ENCODE measurements at regions not wholly inside any gene's neighbourhood (a gene's known extent, or its start where the extent isn't known, plus 50 kb on each side); places are given as distances from the start of the nearest gene placed in this dataset.
"Not testable (repeated sequence)": the region's sequence is repeated elsewhere in the genome, so short reads cannot be mapped to it uniquely, and the experiment has no call there.

DNA sequence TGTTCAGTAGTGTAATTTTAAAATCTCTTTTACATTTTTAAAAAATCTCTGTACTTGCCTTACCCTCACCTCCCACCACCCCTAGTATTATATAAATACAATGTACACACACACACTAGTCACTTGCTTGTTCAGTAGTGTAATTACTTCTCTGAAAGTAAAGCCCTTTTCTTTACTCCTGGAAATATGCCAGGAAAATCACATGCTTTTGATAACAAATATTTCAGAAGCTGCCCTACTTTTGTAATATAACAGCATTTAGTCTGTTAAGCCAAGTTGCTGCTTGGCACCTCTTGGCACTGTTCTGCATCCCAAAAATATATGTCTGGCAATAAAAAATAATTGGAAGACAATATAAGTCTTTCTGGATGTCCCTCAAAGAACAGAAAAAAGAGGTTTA, 172.8 kb upstream of the APOOL start:
- ChIA-PET POLR2A (no interaction called here), CTCF (interaction anchor here (0.9 kb wide), 1 partner anchor 101 kb away, joined by 3 read pairs; no protein-coding TSS in a partner anchor)
- H3K9me3 ChIP-seq = no peaks in the 10 kb centered on the region
- no peak for DNase-seq
- H3K4me3 ChIP-seq (ENCODE audit: low read depth in 2 of 2, low read length in 1 of 2) = no peak overlapping the region
- H3K9ac ChIP-seq = no peak overlapping the region
- no peaks in the 10 kb centered on the region for H4K20me1 ChIP-seq (ENCODE audit: insufficient read depth)
- TF ChIP-seq SMC3 (IDR thresholded peaks at IDR 0.05; ENCODE audit: low read depth, low read length) (no peak), TEAD4 (IDR thresholded peaks at IDR 0.05; ENCODE audit: borderline replicate concordance, insufficient read depth) (no peak), MEF2A (IDR thresholded peaks at IDR 0.05; ENCODE audit: borderline replicate concordance, low read depth) (no peak), TCF12 (IDR thresholded peaks at IDR 0.05) (no peak), MXI1 (IDR thresholded peaks at IDR 0.05; ENCODE audit: low read depth, low read length) (no peak), SIN3A (IDR thresholded peaks at IDR 0.05; ENCODE audit: borderline replicate concordance, low read depth, low read length) (no peak), IRF3 (IDR thresholded peaks at IDR 0.05; ENCODE audit: low read depth, low read length) (no peak), EZH2phosphoT487 (IDR thresholded peaks at IDR 0.05; ENCODE audit: borderline replicate concordance, low read depth) (no peak), POLR2AphosphoS5 (IDR thresholded peaks at IDR 0.05; ENCODE audit: low read depth, low read length) (no peak), GATA2 (CRISPR knock-in tag; IDR thresholded peaks at IDR 0.05) (no peak), NRF1 (IDR thresholded peaks at IDR 0.05; ENCODE audit: low read depth, low read length) (no peak), JUND (IDR thresholded peaks at IDR 0.05) (no peak), RXRA (IDR thresholded peaks at IDR 0.05; ENCODE audit: borderline replicate concordance, low read depth) (no peak), EP300 (IDR thresholded peaks at IDR 0.05; ENCODE audit: borderline replicate concordance in 1 of 2, low read depth in 1 of 2, low read length in 1 of 2) (no peak)
- TF ChIP-seq, protein P1, sequence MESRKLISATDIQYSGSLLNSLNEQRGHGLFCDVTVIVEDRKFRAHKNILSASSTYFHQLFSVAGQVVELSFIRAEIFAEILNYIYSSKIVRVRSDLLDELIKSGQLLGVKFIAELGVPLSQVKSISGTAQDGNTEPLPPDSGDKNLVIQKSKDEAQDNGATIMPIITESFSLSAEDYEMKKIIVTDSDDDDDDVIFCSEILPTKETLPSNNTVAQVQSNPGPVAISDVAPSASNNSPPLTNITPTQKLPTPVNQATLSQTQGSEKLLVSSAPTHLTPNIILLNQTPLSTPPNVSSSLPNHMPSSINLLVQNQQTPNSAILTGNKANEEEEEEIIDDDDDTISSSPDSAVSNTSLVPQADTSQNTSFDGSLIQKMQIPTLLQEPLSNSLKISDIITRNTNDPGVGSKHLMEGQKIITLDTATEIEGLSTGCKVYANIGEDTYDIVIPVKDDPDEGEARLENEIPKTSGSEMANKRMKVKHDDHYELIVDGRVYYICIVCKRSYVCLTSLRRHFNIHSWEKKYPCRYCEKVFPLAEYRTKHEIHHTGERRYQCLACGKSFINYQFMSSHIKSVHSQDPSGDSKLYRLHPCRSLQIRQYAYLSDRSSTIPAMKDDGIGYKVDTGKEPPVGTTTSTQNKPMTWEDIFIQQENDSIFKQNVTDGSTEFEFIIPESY (IDR thresholded peaks at IDR 0.05; ENCODE audit: borderline replicate concordance, low read depth) = no peak
- TF ChIP-seq, protein P2, sequence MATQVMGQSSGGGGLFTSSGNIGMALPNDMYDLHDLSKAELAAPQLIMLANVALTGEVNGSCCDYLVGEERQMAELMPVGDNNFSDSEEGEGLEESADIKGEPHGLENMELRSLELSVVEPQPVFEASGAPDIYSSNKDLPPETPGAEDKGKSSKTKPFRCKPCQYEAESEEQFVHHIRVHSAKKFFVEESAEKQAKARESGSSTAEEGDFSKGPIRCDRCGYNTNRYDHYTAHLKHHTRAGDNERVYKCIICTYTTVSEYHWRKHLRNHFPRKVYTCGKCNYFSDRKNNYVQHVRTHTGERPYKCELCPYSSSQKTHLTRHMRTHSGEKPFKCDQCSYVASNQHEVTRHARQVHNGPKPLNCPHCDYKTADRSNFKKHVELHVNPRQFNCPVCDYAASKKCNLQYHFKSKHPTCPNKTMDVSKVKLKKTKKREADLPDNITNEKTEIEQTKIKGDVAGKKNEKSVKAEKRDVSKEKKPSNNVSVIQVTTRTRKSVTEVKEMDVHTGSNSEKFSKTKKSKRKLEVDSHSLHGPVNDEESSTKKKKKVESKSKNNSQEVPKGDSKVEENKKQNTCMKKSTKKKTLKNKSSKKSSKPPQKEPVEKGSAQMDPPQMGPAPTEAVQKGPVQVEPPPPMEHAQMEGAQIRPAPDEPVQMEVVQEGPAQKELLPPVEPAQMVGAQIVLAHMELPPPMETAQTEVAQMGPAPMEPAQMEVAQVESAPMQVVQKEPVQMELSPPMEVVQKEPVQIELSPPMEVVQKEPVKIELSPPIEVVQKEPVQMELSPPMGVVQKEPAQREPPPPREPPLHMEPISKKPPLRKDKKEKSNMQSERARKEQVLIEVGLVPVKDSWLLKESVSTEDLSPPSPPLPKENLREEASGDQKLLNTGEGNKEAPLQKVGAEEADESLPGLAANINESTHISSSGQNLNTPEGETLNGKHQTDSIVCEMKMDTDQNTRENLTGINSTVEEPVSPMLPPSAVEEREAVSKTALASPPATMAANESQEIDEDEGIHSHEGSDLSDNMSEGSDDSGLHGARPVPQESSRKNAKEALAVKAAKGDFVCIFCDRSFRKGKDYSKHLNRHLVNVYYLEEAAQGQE (IDR thresholded peaks at IDR 0.05; ENCODE audit: low read depth, low read length) = no peak
- H3K9me2 ChIP-seq = no peaks in the 10 kb centered on the region
- H3K79me2 ChIP-seq (ENCODE audit: insufficient read depth) = no peaks in the 10 kb centered on the region
- H3K4me2 ChIP-seq = no peak overlapping the region
- H2AFZ ChIP-seq (ENCODE audit: low read depth) = no peak overlapping the region
- H3F3A ChIP-seq (replicated peaks; ENCODE audit: insufficient read depth) = no peaks in the 10 kb centered on the region
- no peaks in the 10 kb centered on the region for H3K27me3 ChIP-seq (ENCODE audit: insufficient read depth)
- no peaks in the 10 kb centered on the region for H3K36me3 ChIP-seq (replicated peaks in 1 of 2; ENCODE audit: control insufficient read depth in 1 of 2, insufficient read depth in 2 of 2, low read length in 1 of 2)
- no peak overlapping the region for H3K27ac ChIP-seq (ENCODE audit: low read depth in 2 of 2, low read length in 1 of 2)
- no peaks in the 10 kb centered on the region for H3K4me1 ChIP-seq (ENCODE audit: control insufficient read depth in 1 of 2, insufficient read depth in 2 of 2, low read depth in 1 of 2, low read length in 1 of 2)

- H3K9ac ChIP-seq; H3K27me3 ChIP-seq (ENCODE audit: insufficient read depth); CTCF ChIA-PET; POLR2A ChIA-PET; H3F3A ChIP-seq (replicated peaks; ENCODE audit: insufficient read depth); H4K20me1 ChIP-seq (ENCODE audit: insufficient read depth); H3K4me3 ChIP-seq (ENCODE audit: low read depth in 2 of 2, low read length in 1 of 2); H3K4me1 ChIP-seq (ENCODE audit: control insufficient read depth in 1 of 2, insufficient read depth in 2 of 2, low read depth in 1 of 2, low read length in 1 of 2); H2AFZ ChIP-seq (ENCODE audit: low read depth); H3K9me2 ChIP-seq; H3K27ac ChIP-seq (ENCODE audit: low read depth in 2 of 2, low read length in 1 of 2); H3K9me3 ChIP-seq; H3K36me3 ChIP-seq (replicated peaks in 1 of 2; ENCODE audit: control insufficient read depth in 1 of 2, insufficient read depth in 2 of 2, low read length in 1 of 2); DNase-seq; H3K4me2 ChIP-seq; H3K79me2 ChIP-seq (ENCODE audit: insufficient read depth): not testable (repeated sequence)
- WGBS (ENCODE audit: low lambda C conversion rate) = 9% methylated on average over 1 of the region's 1 CpG
Measured at GRCh38 chrX:84846541-84846940, 157.1 kb upstream of the APOOL start.

DNA sequence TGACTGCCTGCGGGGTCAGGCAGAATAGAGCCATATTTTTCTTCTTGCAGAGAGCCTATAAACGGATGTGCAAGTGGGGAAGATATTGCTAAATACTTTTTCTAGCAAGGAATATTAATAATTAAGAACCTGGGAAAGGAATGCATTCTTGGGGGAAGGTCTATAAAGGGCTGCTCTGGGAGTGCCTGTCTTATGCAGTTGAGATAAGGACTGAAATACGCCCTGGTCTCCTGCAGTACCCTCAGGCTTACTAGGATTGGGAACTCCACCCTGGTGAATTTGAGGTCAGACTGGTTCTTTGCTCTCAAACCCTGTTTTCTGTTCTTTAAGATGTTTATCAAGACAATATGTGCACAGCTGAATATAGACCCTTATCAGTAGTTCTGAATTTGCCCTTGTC, 152.5 kb upstream of the APOOL start:
- CTCF ChIA-PET; POLR2A ChIA-PET; H3K4me1 ChIP-seq (ENCODE audit: control insufficient read depth in 1 of 2, insufficient read depth in 2 of 2, low read depth in 1 of 2, low read length in 1 of 2); H3K4me3 ChIP-seq (ENCODE audit: low read depth in 2 of 2, low read length in 1 of 2); H3K36me3 ChIP-seq (replicated peaks in 1 of 2; ENCODE audit: control insufficient read depth in 1 of 2, insufficient read depth in 2 of 2, low read length in 1 of 2); H3K4me2 ChIP-seq; DNase-seq; H3F3A ChIP-seq (replicated peaks; ENCODE audit: insufficient read depth); H3K9ac ChIP-seq; H2AFZ ChIP-seq (ENCODE audit: low read depth); H3K9me2 ChIP-seq; H3K27ac ChIP-seq (ENCODE audit: low read depth in 2 of 2, low read length in 1 of 2); H3K79me2 ChIP-seq (ENCODE audit: insufficient read depth); H3K9me3 ChIP-seq; H4K20me1 ChIP-seq (ENCODE audit: insufficient read depth); H3K27me3 ChIP-seq (ENCODE audit: insufficient read depth): not testable (repeated sequence)
- 18% methylated on average over 3 of the region's 3 CpGs for WGBS (ENCODE audit: low lambda C conversion rate)
